ENCODE measurements at regions not wholly inside any gene's neighbourhood (a gene's known extent, or its start where the extent isn't known, plus 50 kb on each side); places are given as distances from the start of the nearest gene placed in this dataset.

DNA sequence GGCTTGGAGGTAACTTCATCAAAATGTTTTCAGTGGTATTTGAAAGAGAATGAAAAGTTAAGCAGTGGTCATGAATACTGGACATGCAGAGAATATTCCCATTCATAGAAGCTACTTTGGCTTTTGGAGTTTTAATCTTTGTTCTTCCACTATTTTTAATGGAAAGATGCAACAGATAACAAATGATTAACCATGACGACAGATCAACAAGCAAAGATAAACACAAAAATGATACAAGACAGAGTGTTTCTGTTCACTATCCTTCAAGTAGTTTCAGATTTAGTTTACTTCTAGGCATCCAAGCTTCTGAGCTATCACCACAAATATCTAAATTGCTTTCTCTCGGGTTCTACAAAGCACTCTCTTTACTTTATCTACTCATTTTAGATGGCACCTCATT is 1004.9 kb upstream of the ADGRL3 start (continued):
- TF ChIP-seq, protein P1, sequence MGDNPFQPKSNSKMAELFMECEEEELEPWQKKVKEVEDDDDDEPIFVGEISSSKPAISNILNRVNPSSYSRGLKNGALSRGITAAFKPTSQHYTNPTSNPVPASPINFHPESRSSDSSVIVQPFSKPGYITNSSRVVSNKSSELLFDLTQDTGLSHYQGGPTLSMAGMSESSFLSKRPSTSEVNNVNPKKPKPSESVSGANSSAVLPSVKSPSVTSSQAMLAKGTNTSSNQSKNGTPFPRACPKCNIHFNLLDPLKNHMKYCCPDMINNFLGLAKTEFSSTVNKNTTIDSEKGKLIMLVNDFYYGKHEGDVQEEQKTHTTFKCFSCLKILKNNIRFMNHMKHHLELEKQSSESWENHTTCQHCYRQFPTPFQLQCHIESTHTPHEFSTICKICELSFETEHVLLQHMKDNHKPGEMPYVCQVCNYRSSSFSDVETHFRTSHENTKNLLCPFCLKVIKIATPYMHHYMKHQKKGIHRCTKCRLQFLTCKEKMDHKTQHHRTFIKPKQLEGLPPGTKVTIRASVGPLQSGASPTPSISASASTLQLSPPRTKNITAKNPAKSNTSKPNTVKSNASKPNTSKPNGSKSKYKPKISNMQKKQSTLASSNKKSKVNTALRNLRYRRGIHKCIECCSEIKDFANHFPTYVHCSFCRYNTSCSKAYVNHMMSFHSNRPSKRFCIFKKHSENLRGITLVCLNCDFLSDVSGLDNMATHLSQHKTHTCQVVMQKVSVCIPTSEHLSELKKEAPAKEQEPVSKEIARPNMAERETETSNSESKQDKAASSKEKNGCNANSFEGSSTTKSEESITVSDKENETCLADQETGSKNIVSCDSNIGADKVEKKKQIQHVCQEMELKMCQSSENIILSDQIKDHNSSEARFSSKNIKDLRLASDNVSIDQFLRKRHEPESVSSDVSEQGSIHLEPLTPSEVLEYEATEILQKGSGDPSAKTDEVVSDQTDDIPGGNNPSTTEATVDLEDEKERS (CRISPR knock-in tag; IDR thresholded peaks at IDR 0.05): no peak
- no peak for TF ChIP-seq TAF15 (IDR thresholded peaks at IDR 0.05; ENCODE audit: low read depth, low read length, poor library complexity, severe bottlenecking)

DNA sequence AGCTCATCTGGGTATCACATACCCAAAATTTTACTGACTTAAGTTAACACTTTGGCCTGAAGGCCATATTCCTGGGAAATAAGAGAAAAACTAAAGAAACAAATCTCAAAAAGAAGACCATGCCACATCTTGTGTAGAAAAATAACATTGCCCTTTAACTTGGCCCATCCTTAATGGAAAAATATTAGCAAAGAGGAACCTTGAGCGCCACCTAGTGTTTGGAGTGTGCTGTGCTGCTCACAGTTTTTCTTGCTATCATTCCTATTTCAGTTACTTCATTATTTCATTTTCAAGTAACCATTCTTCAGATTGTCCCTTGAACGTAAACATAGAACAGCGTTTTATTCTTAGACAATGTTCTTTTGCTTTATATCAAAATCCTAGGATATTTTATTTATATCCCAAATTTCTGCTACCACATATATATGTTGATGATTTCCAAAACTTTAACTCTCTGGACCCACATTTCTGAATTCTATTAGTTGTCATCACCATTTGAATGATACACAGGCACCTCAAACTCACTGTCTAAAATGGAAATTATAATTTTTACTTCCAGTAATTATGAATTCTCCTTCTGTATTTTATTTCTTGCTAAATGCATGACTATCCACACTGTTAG is 999.0 kb upstream of the ADGRL3 start:
- Histone ChIP-seq H3K9me3 (ENCODE audit: low read length) (no peaks in the 10 kb centered on the region), H3K4me1 (ENCODE audit: insufficient read depth, low read length) (no peaks in the 10 kb centered on the region), H2AFZ (ENCODE audit: low read length) (no peak overlapping the region), H3K9ac (ENCODE audit: insufficient read depth, low read depth, low read length) (no peak overlapping the region), H3K36me3 (replicated peaks in 1 of 2; ENCODE audit: control insufficient read depth in 1 of 2, insufficient read depth in 2 of 2, low read length in 2 of 2) (no peaks in the 10 kb centered on the region), H3K27me3 (ENCODE audit: control insufficient read depth in 1 of 2, insufficient read depth in 2 of 2, low read length in 2 of 2) (no peaks in the 10 kb centered on the region), H3K79me2 (ENCODE audit: insufficient read depth, low read length) (no peaks in the 10 kb centered on the region), H4K20me1 (ENCODE audit: insufficient read depth, low read length) (no peaks in the 10 kb centered on the region), H3K27ac (ENCODE audit: extremely low read length, insufficient read depth, low read length) (no peak overlapping the region), H3K4me2 (ENCODE audit: low read depth, low read length) (no peak overlapping the region), H3K4me3 (replicated peaks in 1 of 3; ENCODE audit: insufficient read depth in 1 of 3, low read depth in 2 of 3, low read length in 3 of 3) (no peak overlapping the region)
- POLR2A ChIA-PET: no interaction called here
- no peak for TF ChIP-seq ZNF580 (CRISPR knock-in tag; IDR thresholded peaks at IDR 0.05; ENCODE audit: borderline replicate concordance, low read depth)
- TF ChIP-seq RAD21 (CRISPR knock-in tag; IDR thresholded peaks at IDR 0.05): 0 out of 2 replicates have a peak, but pooled peaks have one; percentile 36
- TF ChIP-seq EHMT2 (IDR thresholded peaks at IDR 0.05; ENCODE audit: borderline replicate concordance, low read depth, low read length): no peak
- TF ChIP-seq STAG1 (CRISPR knock-in tag; IDR thresholded peaks at IDR 0.05): peak; percentile 79
- TF ChIP-seq SMC3 (IDR thresholded peaks at IDR 0.05; ENCODE audit: low read length): peak; percentile 67
- TF ChIP-seq CTCF (CRISPR knock-in tag; IDR thresholded peaks at IDR 0.05): peak; percentile 73
- no peak for TF ChIP-seq MBD4 (IDR thresholded peaks at IDR 0.05; ENCODE audit: borderline replicate concordance, low read length)
- no peak for TF ChIP-seq SYNCRIP (IDR thresholded peaks at IDR 0.05; ENCODE audit: insufficient read depth, low read depth, low read length)
- no peak for TF ChIP-seq KAT8 (CRISPR knock-in tag; IDR thresholded peaks at IDR 0.05)
- DNase-seq (ENCODE audit: low spot score) (peak; percentile 24), FAIRE-seq (peak; percentile 8), ATAC-seq (peak; percentile 67)
- in situ Hi-C loops (cut with HindIII; ENCODE audit: extremely low pct_ligation_motif_present, low pct_unique_long_range_greater_than_20kb): loop anchor here (10.0 kb wide), 1 partner anchor 956 kb away; no protein-coding TSS in a partner anchor
- 0% methylated on average over 3 of the region's 3 CpGs for WGBS (ENCODE audit: low lambda C conversion rate)
- intact Hi-C loops (cut with micrococcal nuclease; ENCODE audit: unreplicated experiment): no loop called here
- CTCF ChIA-PET (ENCODE audit: low intra/inter-chr PET ratio, low total read pairs): no interaction called here
- no TSS peak for BruUV-seq (replicated peaks)
